ENCODE measurements at regions not wholly inside any gene's neighbourhood (a gene's known extent, or its start where the extent isn't known, plus 50 kb on each side); places are given as distances from the start of the nearest gene placed in this dataset.

- TF ChIP-seq, protein P1, sequence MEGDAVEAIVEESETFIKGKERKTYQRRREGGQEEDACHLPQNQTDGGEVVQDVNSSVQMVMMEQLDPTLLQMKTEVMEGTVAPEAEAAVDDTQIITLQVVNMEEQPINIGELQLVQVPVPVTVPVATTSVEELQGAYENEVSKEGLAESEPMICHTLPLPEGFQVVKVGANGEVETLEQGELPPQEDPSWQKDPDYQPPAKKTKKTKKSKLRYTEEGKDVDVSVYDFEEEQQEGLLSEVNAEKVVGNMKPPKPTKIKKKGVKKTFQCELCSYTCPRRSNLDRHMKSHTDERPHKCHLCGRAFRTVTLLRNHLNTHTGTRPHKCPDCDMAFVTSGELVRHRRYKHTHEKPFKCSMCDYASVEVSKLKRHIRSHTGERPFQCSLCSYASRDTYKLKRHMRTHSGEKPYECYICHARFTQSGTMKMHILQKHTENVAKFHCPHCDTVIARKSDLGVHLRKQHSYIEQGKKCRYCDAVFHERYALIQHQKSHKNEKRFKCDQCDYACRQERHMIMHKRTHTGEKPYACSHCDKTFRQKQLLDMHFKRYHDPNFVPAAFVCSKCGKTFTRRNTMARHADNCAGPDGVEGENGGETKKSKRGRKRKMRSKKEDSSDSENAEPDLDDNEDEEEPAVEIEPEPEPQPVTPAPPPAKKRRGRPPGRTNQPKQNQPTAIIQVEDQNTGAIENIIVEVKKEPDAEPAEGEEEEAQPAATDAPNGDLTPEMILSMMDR (IDR thresholded peaks at IDR 0.05; ENCODE audit: low read depth, low read length), result no peak
- H3K4me3 ChIP-seq (ENCODE audit: low read depth, low read length), result no peak overlapping the region
These were observed 190.3 kb downstream of the SYK start for GRCh38 chr9:90991953-90992352.

DNA sequence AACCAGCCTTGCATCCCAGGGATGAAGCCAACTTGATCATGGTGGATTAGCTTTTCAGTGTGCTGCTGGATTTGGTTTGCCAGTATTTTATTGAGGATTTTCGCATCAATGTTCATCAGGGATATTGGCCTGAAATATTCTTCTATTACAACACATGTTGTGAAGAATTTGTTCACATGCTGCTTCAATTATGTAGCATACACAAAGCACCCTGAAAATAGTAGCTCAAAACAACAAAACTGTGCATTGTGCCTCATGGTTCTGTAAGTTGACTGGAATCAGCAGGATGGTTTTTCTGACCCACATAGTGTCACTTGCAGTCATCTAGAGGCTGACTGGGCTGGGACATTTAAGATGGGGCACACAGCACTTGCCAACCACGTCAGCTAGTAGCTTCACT lies 193.9 kb downstream of the SYK start:
- TF ChIP-seq, protein P1 (IDR thresholded peaks at IDR 0.05; ENCODE audit: low read depth, low read length), result no peak
- H3K4me3 ChIP-seq (ENCODE audit: low read depth, low read length), result no peak overlapping the region

- no peak overlapping the region for H3K4me3 ChIP-seq (ENCODE audit: low read depth, low read length)
- TF ChIP-seq, protein P1 (IDR thresholded peaks at IDR 0.05; ENCODE audit: low read depth, low read length), result no peak
These were observed 194.8 kb downstream of the SYK start for GRCh38 chr9:90996154-90997065.

DNA sequence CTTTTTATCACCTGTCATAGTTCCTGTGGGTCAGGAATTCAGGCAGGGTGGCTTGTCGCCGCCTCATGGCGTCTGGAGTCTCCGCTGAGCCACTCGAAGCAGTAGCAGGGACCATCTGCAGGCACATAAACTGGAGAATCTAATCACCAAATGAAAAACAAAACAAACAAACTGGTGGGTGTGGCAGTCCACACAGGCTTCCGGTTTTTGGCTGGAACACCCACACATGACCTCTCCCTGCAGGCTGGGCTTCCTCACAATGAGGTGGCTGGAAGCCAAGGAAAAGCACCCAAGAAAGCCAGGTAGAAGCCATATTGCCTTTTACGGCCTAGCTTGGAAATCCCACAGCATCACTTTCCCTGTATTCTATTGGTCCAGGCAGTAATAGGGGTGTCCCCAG lies 197.0 kb downstream of the SYK start:
- H3K4me3 ChIP-seq (ENCODE audit: low read depth, low read length), result no peak overlapping the region
- TF ChIP-seq, protein P1 (IDR thresholded peaks at IDR 0.05; ENCODE audit: low read depth, low read length), result no peak

DNA sequence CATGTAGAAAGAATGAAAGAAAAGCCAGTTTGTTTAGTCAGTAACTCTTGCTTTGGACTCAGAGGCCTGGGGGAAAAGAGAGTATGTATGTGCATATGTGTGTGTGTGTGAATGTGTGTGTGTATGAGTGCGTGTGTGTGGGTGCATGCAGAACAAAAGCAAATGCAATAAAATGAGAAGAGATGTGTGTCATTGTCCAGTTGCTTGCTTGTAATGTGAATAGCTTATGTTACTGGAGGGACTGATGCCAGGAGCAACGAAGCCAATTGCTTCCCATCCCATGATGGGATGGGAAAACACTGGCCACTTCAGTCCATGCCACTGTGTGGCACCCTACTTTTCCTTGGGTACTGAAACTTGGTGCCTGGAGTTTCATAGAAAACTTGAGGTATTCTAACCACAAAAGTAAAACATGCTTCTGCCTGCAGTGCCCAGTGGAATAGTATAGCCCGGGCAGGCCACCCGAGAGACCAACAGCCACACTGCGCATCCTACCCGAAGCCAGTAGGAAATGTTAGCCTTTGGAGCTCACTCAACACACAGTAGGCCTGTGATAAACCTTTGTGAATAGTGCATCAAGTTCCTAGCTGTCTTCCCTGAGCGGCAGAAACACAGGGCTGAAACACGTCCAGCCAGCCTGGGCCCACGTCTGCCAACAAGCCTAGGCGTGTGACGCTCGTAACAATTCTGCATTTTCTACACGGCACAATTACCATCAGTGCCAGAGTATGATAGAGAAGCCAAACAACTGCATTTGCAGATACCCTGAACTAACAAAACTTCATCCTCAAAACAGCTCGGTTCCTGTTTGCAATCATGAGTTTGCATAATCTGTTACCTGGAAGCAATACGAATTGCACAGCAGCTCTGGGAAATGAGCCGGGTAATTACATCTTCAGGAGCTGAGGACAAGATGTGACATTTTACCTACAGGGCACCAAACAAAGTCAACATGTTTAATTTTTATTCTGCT lies 198.1 kb downstream of the SYK start:
- TF ChIP-seq, protein P1 (IDR thresholded peaks at IDR 0.05; ENCODE audit: low read depth, low read length), result no peak
- no peak overlapping the region for H3K4me3 ChIP-seq (ENCODE audit: low read depth, low read length)

- TF ChIP-seq, protein P1 (IDR thresholded peaks at IDR 0.05; ENCODE audit: low read depth, low read length), result no peak
- H3K4me3 ChIP-seq (ENCODE audit: low read depth, low read length), result no peak overlapping the region
These were observed 199.6 kb downstream of the SYK start for GRCh38 chr9:91001146-91001611.

Measured in WI38 (cell line).